HG03342 (cell line): ENCODE measurements at regions not wholly inside any gene's neighbourhood (a gene's known extent, or its start where the extent isn't known, plus 50 kb on each side); places are given as distances from the start of the nearest gene placed in this dataset.
"Not testable (repeated sequence)": the region's sequence is repeated elsewhere in the genome, so short reads cannot be mapped to it uniquely, and the experiment has no call there.

Source experiments
- ATAC-seq: cut with Tn5 transposase; IDR thresholded peaks from one replicate; pipeline ENCODE4 v1.9.1; 2021; ENCODE audit warnings: mild to moderate bottlenecking, moderate library complexity; ENCODE audit not compliant: unreplicated experiment

- ATAC-seq, result no peak
Observed at GRCh38 chrX:87236830-87237440, 280.7 kb upstream of the KLHL4 start.

GRCh38 chrX:87265518-87265917, 252.1 kb upstream of the KLHL4 start:
- no peak for ATAC-seq

DNA sequence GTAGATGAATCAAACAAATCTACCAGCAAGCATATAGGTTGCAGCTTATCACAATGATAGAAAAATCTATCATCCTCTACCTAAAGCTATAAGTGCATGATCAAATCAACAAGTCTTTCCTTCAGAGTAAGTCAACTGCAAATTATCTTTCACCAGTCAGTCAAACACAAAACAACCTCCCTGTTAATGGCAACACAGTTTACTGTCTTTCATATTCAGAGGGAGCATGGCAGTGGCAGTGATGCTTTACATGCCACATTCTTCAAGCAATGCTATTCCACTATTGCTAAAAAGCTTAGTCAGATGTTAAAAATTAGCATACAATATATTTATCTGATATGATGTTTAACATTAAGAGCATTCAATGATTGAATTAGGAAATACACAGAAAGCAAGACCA, 245.1 kb upstream of the KLHL4 start:
- ATAC-seq, result no peak

- no peak for ATAC-seq
Observed at GRCh38 chrX:87299563-87300160, 217.9 kb upstream of the KLHL4 start.

GRCh38 chrX:87310780-87311179, 206.8 kb upstream of the KLHL4 start:
- no peak for ATAC-seq

- no peak for ATAC-seq
Observed at GRCh38 chrX:87327267-87327666, 190.3 kb upstream of the KLHL4 start.

DNA sequence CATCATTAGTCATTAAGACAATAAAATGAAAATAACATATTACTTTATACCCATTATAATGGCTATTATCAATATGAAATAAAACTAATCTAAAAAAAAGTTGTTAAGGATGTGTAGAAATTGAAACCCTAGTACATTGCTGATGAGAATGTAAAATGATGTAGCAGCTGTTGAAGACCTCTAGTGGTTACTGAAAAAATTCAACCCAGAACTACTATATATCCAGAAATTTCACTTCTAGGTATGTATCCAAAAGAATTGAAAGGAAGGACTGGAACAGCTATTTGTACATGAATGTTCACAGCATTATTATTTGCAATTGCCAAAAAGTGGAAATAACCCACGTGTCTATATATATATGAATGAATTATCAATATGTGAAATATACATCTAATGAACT, 180.3 kb upstream of the KLHL4 start:
- no peak for ATAC-seq

DNA sequence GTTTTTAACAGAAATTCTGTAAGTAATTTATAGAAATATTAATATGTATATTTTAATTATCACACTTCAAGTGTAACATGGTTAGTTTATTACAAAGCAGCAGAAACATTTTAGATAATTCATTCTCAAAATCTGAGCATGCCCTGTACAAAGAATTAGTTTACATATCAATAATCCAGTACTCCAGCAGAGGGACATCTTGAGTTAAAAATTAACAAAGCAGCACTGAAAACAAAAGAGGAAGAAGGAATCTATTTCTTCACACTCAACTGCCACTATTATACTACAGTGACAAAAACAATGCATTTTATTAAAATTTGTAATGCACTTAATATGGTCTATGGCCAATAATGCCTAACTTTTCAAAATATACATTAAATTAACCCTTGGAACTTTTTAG, 179.1 kb upstream of the KLHL4 start:
- ATAC-seq, result peak; percentile 93

GRCh38 chrX:87370865-87371264, 146.7 kb upstream of the KLHL4 start:
- no peak for ATAC-seq

GRCh38 chrX:87374324-87374723, 143.3 kb upstream of the KLHL4 start:
- ATAC-seq, result no peak

- no peak for ATAC-seq
Observed at GRCh38 chrX:87376896-87377295, 140.7 kb upstream of the KLHL4 start.

GRCh38 chrX:87388381-87388780, 129.2 kb upstream of the KLHL4 start:
- ATAC-seq, result no peak

- ATAC-seq, result no peak
Observed at GRCh38 chrX:87391742-87392141, 125.9 kb upstream of the KLHL4 start.

- ATAC-seq, result no peak
Observed at GRCh38 chrX:87392369-87392768, 125.2 kb upstream of the KLHL4 start.

DNA sequence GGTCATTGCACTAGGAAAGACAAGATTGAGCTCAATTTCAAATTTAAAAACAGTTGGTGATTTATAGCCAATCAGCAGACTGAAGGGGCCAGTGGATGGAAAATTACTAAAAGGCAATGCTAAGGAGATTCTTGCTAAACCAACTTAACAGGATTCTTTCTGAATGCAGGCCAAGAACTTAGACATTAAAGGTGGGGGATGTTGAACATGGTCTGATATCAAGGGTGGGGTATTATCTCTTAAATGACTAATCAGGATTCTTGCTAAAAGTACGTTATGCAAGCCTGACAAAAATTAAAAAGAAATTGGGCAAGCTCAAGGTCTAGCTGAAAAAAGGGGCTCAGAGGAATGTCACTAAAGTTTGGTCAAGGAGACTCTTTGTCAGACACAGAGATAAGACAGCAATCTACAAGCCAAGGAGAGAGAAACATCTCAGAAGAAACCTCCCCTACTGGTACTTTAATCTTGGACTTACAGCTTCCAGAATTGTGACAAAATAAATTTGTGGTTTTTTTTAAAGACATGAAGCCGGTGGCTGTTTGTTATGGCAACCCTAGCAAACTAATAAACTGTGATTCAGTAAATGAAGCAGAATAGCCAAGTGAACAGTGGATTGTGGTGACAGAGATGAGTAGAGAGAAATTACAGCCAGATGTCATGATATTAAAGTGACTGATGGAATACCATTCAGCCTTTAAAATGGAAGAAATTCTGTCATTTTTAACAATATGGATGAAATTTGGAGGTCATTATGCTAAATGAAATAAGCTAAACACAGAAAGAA, 120.3 kb upstream of the KLHL4 start:
- no peak for ATAC-seq

DNA sequence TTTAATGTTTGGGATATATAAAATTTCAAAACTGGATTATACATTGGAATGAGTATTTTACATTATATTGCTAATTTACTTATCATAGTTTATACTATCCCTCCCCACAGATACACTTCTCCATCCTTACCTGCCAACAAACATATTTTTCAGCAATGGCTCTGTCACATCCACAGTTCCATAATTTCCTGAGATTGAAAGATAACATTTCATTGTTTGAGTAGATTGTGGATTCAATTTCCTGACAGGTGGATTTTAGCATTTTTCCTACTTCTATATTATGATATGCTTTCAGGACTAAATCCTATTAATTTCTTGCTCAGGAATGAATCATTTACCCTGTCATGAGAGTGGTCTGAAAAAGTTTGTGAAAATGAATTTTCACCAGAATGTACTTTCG, 115.3 kb upstream of the KLHL4 start:
- no peak for ATAC-seq

GRCh38 chrX:87403551-87403950, 114.1 kb upstream of the KLHL4 start:
- ATAC-seq, result no peak

GRCh38 chrX:87409113-87409841, 108.3 kb upstream of the KLHL4 start:
- ATAC-seq, result no peak

GRCh38 chrX:87425618-87426017, 92.0 kb upstream of the KLHL4 start:
- ATAC-seq, result no peak

DNA sequence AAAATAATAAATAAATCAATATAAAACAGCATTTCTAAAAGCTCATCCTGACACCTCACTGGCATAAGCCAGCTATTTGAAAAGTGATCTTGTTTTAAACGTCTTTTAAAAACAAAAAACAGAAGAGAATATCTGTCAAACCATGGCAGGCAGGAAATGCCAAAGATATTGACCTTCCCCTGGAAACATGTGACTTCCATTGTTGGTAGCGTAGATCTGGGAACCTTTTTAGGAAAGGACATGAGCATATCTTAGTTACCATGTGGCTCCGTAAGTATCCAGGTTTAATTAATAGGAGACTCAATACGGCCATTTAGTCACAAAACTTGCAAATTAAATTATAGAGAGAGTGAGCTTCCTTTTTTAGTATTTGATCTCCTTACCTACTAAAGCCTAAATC, 83.0 kb upstream of the KLHL4 start:
- no peak for ATAC-seq

DNA sequence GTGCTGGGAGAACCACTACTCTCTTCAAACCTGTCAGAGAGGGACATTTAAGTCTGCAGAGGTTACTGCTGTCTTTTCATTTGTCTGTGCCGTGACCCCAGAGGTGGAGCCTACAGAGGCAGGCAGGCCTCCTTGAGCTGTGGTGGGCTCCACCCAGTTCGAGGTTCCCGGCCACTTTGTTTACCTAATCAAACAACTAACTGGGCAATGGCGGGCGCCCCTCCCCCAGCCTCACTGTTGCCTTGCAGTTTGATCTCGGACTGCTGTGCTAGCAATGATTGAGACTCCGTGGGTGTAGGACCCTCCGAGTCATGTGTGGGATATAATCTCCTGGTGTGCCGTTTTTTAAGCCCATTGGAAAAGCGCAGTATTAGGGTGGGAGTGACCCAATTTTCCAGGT, 69.0 kb upstream of the KLHL4 start:
- ATAC-seq, result not testable (repeated sequence)

DNA sequence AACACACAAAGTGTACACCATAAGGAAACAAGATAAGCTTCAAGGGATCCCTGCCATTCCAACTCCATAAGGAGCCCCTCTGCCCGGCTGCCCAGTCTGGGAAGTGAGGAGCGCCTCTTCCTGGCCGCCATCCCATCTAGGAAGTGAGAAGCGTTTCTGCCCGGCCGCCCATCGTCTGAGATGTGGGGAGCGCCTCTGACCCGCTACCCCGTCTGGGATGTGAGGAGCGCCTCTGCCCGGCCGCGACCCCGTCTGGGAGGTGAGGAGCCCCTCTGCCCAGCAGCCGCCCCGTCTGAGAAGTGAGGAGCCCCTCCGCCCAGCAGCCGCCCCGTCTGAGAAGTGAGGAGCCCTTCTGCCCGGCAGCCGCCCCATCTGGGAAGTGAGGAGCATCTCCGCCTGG, 51.8 kb upstream of the KLHL4 start:
- not testable (repeated sequence) for ATAC-seq
